ENCODE measurements at regions not wholly inside any gene's neighbourhood (a gene's known extent, or its start where the extent isn't known, plus 50 kb on each side); places are given as distances from the start of the nearest gene placed in this dataset.

- TF ChIP-seq POLR2AphosphoS5 (IDR thresholded peaks at IDR 0.05; ENCODE audit: borderline replicate concordance, low read depth, low read length), result no peak
- no peak for TF ChIP-seq EZH2 (IDR thresholded peaks at IDR 0.05)
- no peak for TF ChIP-seq FOXP2 (optimal IDR thresholded peaks at IDR 0.05; ENCODE audit: control extremely low read depth, extremely low read length, insufficient read depth)
Measured at GRCh38 chr5:99664972-99665371, 736.2 kb upstream of the CHD1 start.
